ENCODE measurements at regions not wholly inside any gene's neighbourhood (a gene's known extent, or its start where the extent isn't known, plus 50 kb on each side); places are given as distances from the start of the nearest gene placed in this dataset.

DNA sequence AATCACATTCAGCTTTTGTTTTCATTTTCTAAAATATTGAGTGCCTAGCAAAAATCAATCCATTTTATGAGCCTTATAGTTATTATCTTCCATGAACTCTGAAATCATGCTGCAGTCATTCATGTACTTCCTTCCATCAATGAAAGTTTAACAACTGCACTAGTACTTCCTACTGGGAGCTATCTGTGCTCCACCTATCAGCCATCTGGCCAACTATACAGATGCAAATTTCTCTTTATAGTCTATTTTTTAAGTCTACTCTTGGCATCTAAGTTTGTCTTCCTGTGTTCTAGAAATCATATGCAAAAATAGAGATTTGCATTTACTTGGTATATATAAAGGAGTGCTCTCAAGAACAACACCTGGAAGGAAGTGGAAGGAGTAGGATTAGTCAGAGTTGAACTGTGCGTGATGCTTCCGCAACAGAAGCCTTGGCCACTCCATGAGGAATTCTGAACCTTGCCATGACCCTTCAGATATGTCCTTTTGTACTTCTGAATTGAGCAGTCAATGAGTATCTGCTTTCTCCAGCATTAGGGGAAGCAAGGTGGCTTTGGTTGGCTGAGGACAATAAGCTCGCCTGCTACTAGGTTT lies 403.2 kb upstream of the ADAMTS5 start:
- no peaks in the 10 kb centered on the region for H3K79me2 ChIP-seq (ENCODE audit: insufficient read depth, low read length)
- H3K4me3 ChIP-seq (ENCODE audit: insufficient read depth, low read depth, low read length) = no peak overlapping the region
- H3K27ac Mint-ChIP-seq (ENCODE audit: unreplicated experiment) = no peak overlapping the region
- no peak overlapping the region for H3K4me3 Mint-ChIP-seq (ENCODE audit: unreplicated experiment)
- H3K36me3 ChIP-seq (ENCODE audit: insufficient read depth, low read length) = no peaks in the 10 kb centered on the region
- DNase-seq (ENCODE audit: low read depth) = no peak
- H3K9me3 ChIP-seq (ENCODE audit: insufficient read depth, low read depth, low read length) = no peaks in the 10 kb centered on the region
- no peaks in the 10 kb centered on the region for H3K36me3 Mint-ChIP-seq (ENCODE audit: low read depth, unreplicated experiment)
- no peak overlapping the region for H3K4me2 ChIP-seq (ENCODE audit: low read length)
- H3K9ac ChIP-seq (ENCODE audit: low read length) = no peak overlapping the region
- H3K27ac ChIP-seq (ENCODE audit: low read depth, low read length) = no peak overlapping the region
- H3K27me3 ChIP-seq (ENCODE audit: insufficient read depth, low read length) = no peaks in the 10 kb centered on the region
- no peak for FAIRE-seq
- no peak for TF ChIP-seq EZH2 (IDR thresholded peaks at IDR 0.05; ENCODE audit: insufficient read depth, low read length)
- TF ChIP-seq, protein P1, sequence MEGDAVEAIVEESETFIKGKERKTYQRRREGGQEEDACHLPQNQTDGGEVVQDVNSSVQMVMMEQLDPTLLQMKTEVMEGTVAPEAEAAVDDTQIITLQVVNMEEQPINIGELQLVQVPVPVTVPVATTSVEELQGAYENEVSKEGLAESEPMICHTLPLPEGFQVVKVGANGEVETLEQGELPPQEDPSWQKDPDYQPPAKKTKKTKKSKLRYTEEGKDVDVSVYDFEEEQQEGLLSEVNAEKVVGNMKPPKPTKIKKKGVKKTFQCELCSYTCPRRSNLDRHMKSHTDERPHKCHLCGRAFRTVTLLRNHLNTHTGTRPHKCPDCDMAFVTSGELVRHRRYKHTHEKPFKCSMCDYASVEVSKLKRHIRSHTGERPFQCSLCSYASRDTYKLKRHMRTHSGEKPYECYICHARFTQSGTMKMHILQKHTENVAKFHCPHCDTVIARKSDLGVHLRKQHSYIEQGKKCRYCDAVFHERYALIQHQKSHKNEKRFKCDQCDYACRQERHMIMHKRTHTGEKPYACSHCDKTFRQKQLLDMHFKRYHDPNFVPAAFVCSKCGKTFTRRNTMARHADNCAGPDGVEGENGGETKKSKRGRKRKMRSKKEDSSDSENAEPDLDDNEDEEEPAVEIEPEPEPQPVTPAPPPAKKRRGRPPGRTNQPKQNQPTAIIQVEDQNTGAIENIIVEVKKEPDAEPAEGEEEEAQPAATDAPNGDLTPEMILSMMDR (IDR thresholded peaks at IDR 0.05; ENCODE audit: insufficient read depth, low read depth, low read length) = no peak
- H3K4me1 Mint-ChIP-seq (ENCODE audit: low read depth, unreplicated experiment) = peaks cover 28% of the 10 kb centered on the region
- no peak overlapping the region for H2AFZ ChIP-seq (ENCODE audit: low read depth, low read length)
- H4K20me1 ChIP-seq (ENCODE audit: insufficient read depth, low read length) = no peaks in the 10 kb centered on the region
- no peaks in the 10 kb centered on the region for H3K4me1 ChIP-seq (ENCODE audit: insufficient read depth, low read length)
- H3K9me3 Mint-ChIP-seq (ENCODE audit: unreplicated experiment) = no peaks in the 10 kb centered on the region
- no peaks in the 10 kb centered on the region for H3K27me3 Mint-ChIP-seq (ENCODE audit: low read depth, unreplicated experiment)

DNA sequence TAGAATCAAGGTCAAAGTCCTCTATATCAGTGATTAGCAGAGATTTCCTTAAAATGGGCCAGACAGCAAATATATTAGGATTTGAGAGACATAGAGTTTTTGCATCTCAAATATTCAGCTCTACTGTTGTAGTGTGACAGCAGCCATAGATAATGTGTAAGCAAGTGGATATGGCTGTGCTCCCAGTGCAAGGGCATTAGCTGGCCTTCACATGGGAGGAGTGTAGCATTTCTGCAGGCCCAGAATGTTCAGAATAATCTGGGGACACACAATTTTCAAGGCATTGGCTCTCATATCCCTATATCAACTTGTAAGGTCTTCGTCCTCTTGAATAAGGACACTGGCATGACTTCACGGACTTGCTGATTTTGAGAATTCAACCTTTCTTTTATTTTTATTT lies 402.3 kb upstream of the ADAMTS5 start:
- Mint-ChIP-seq H3K9me3 (ENCODE audit: unreplicated experiment) (no peaks in the 10 kb centered on the region), H3K4me1 (ENCODE audit: low read depth, unreplicated experiment) (peaks cover 28% of the 10 kb centered on the region), H3K27me3 (ENCODE audit: low read depth, unreplicated experiment) (no peaks in the 10 kb centered on the region), H3K4me3 (ENCODE audit: unreplicated experiment) (no peak overlapping the region), H3K36me3 (ENCODE audit: low read depth, unreplicated experiment) (no peaks in the 10 kb centered on the region), H3K27ac (ENCODE audit: unreplicated experiment) (no peak overlapping the region)
- H3K4me3 ChIP-seq (ENCODE audit: insufficient read depth, low read depth, low read length) = no peak overlapping the region
- H4K20me1 ChIP-seq (ENCODE audit: insufficient read depth, low read length) = no peaks in the 10 kb centered on the region
- H3K9ac ChIP-seq (ENCODE audit: low read length) = no peak overlapping the region
- no peak overlapping the region for H3K4me2 ChIP-seq (ENCODE audit: low read length)
- H3K4me1 ChIP-seq (ENCODE audit: insufficient read depth, low read length) = no peaks in the 10 kb centered on the region
- H3K36me3 ChIP-seq (ENCODE audit: insufficient read depth, low read length) = no peaks in the 10 kb centered on the region
- H3K79me2 ChIP-seq (ENCODE audit: insufficient read depth, low read length) = no peaks in the 10 kb centered on the region
- no peak for DNase-seq (ENCODE audit: low read depth)
- H3K9me3 ChIP-seq (ENCODE audit: insufficient read depth, low read depth, low read length) = no peaks in the 10 kb centered on the region
- TF ChIP-seq, protein P1 (IDR thresholded peaks at IDR 0.05; ENCODE audit: insufficient read depth, low read depth, low read length) = no peak
- no peak for TF ChIP-seq EZH2 (IDR thresholded peaks at IDR 0.05; ENCODE audit: insufficient read depth, low read length)
- FAIRE-seq = no peak
- H2AFZ ChIP-seq (ENCODE audit: low read depth, low read length) = no peak overlapping the region
- no peak overlapping the region for H3K27ac ChIP-seq (ENCODE audit: low read depth, low read length)
- H3K27me3 ChIP-seq (ENCODE audit: insufficient read depth, low read length) = no peaks in the 10 kb centered on the region

DNA sequence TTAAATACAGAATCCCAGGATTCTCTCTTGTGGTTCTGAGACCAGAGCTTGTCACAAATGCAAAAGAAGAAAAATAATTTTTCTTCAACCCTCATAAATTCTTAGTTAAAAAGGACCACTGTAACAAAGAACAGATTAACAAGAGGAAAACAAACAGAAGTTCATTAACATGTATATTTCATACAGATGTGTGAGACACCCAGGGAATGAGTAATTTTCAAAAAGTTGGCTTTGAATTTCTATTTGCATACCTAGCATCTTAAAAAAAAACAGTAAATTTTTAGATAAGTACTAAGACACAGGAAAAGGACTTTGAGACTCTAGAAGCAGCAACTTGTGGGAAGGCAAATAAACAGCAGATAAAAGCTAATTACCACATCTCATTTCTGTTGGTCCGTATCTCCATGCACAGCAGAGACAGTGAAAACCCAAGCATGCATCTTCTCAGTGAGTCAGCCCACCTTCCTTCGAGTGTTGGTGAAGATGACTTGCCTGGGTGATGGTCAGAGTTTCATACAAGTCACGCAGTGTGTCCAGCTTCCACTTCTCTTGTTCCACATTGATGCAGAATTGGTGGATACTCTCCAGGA lies 399.9 kb upstream of the ADAMTS5 start:
- Histone ChIP-seq H3K36me3 (ENCODE audit: insufficient read depth, low read length) (no peaks in the 10 kb centered on the region), H3K4me1 (ENCODE audit: insufficient read depth, low read length) (no peaks in the 10 kb centered on the region), H3K9me3 (ENCODE audit: insufficient read depth, low read depth, low read length) (no peaks in the 10 kb centered on the region), H3K4me2 (ENCODE audit: low read length) (no peak overlapping the region), H3K4me3 (ENCODE audit: insufficient read depth, low read depth, low read length) (no peak overlapping the region), H3K27me3 (ENCODE audit: insufficient read depth, low read length) (no peaks in the 10 kb centered on the region), H4K20me1 (ENCODE audit: insufficient read depth, low read length) (no peaks in the 10 kb centered on the region), H3K79me2 (ENCODE audit: insufficient read depth, low read length) (no peaks in the 10 kb centered on the region), H3K27ac (ENCODE audit: low read depth, low read length) (no peak overlapping the region), H2AFZ (ENCODE audit: low read depth, low read length) (no peak overlapping the region), H3K9ac (ENCODE audit: low read length) (no peak overlapping the region)
- H3K27me3 Mint-ChIP-seq (ENCODE audit: low read depth, unreplicated experiment) = no peaks in the 10 kb centered on the region
- TF ChIP-seq, protein P1 (IDR thresholded peaks at IDR 0.05; ENCODE audit: insufficient read depth, low read depth, low read length) = no peak
- TF ChIP-seq EZH2 (IDR thresholded peaks at IDR 0.05; ENCODE audit: insufficient read depth, low read length) = no peak
- H3K9me3 Mint-ChIP-seq (ENCODE audit: unreplicated experiment) = no peaks in the 10 kb centered on the region
- no peak overlapping the region for H3K27ac Mint-ChIP-seq (ENCODE audit: unreplicated experiment)
- H3K4me3 Mint-ChIP-seq (ENCODE audit: unreplicated experiment) = no peak overlapping the region
- no peaks in the 10 kb centered on the region for H3K36me3 Mint-ChIP-seq (ENCODE audit: low read depth, unreplicated experiment)
- DNase-seq (ENCODE audit: low read depth) (no peak), FAIRE-seq (no peak)
- peaks cover 12% of the 10 kb centered on the region for H3K4me1 Mint-ChIP-seq (ENCODE audit: low read depth, unreplicated experiment)
